ENCODE measurements at regions not wholly inside any gene's neighbourhood (a gene's known extent, or its start where the extent isn't known, plus 50 kb on each side); places are given as distances from the start of the nearest gene placed in this dataset.

- TF ChIP-seq SP1 (IDR thresholded peaks at IDR 0.05), result no peak
- no peak for TF ChIP-seq FOXK2 (IDR thresholded peaks at IDR 0.05)
- TF ChIP-seq ELF4 (IDR thresholded peaks at IDR 0.05), result no peak
- no peak for TF ChIP-seq ARNT (IDR thresholded peaks at IDR 0.05)
- TF ChIP-seq SUZ12 (IDR thresholded peaks at IDR 0.05), result no peak
- TF ChIP-seq HDGF (IDR thresholded peaks at IDR 0.05; ENCODE audit: borderline replicate concordance), result no peak
Observed at GRCh38 chr2:238659231-238659630, 188.7 kb upstream of the TWIST2 start.
